Upper lobe of right lung (tissue), 1 donor: ENCODE measurements at regions not wholly inside any gene's neighbourhood (a gene's known extent, or its start where the extent isn't known, plus 50 kb on each side); places are given as distances from the start of the nearest gene placed in this dataset.

Experiments
- ATAC-seq: fragments of 200-7000 bp; cut with Tn5 transposase; one replicate; pipeline ENCODE4 v1.9.1; 2020; ENCODE audit warnings: mild to moderate bottlenecking, moderate library complexity
- DNase-seq: peaks from one replicate; pipeline ENCODE4 v3.0.0-alpha.2; 2020
- H3K27ac ChIP-seq: fragments of 200-600 bp; one replicate; pipeline ENCODE4 v1.8.0; 2022
- H3K27me3 ChIP-seq: fragments of 200-600 bp; one replicate; pipeline ENCODE4 v1.8.0; 2022; ENCODE audit warnings: mild to moderate bottlenecking
- H3K36me3 ChIP-seq: fragments of 200-600 bp; one replicate; pipeline ENCODE4 v1.8.0; 2022
- H3K4me1 ChIP-seq: fragments of 200-600 bp; one replicate; pipeline ENCODE4 v1.8.0; 2022
- H3K4me3 ChIP-seq: fragments of 200-600 bp; one replicate; pipeline ENCODE4 v1.8.0; 2022; ENCODE audit warnings: mild to moderate bottlenecking
- H3K9me3 ChIP-seq: fragments of 200-600 bp; one replicate; pipeline ENCODE4 v1.8.0; 2022
- intact Hi-C: fragments of 100-400 bp; cut with DNase I; formaldehyde crosslinking; loops from one replicate; pipeline ENCODE4 v1.11.0; 2022
- TF ChIP-seq, protein P1 (sequence below): fragments of 200-600 bp; IDR thresholded peaks from one replicate; pipeline ENCODE4 v1.8.0; 2022; ENCODE audit warnings: antibody characterized with exemption
- donor health status: DM: no; HTN: yes; CAD: no; lungs with severe emphysema.

DNA sequence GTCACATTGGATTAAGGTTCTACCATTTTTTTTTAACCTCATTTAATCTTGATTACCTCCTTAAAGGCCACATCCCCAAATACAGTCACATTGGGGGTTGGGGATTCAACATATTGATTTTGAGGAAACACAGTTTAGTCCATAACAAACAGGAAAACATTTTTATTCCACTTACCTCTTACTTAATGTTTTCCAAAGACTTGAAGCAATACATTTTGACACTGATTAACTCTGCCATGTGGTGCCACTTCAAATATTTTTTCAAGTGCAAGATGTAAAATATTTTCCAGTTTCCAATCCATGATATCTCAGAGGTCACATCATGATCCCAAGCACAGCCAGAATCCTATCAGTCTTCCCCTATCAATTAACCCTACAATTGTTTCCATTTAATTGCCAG lies 548.0 kb downstream of the CSNK1G3 start:
- TF ChIP-seq, protein P1, sequence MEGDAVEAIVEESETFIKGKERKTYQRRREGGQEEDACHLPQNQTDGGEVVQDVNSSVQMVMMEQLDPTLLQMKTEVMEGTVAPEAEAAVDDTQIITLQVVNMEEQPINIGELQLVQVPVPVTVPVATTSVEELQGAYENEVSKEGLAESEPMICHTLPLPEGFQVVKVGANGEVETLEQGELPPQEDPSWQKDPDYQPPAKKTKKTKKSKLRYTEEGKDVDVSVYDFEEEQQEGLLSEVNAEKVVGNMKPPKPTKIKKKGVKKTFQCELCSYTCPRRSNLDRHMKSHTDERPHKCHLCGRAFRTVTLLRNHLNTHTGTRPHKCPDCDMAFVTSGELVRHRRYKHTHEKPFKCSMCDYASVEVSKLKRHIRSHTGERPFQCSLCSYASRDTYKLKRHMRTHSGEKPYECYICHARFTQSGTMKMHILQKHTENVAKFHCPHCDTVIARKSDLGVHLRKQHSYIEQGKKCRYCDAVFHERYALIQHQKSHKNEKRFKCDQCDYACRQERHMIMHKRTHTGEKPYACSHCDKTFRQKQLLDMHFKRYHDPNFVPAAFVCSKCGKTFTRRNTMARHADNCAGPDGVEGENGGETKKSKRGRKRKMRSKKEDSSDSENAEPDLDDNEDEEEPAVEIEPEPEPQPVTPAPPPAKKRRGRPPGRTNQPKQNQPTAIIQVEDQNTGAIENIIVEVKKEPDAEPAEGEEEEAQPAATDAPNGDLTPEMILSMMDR: no peak
- Histone ChIP-seq H3K4me1 (peaks cover 28% of the 10 kb centered on the region), H3K9me3 (no peaks in the 10 kb centered on the region), H3K36me3 (no peaks in the 10 kb centered on the region), H3K27ac (no peak overlapping the region), H3K27me3 (no peaks in the 10 kb centered on the region), H3K4me3 (no peak overlapping the region)
- no peak for DNase-seq
- intact Hi-C loops: no loop called here
- ATAC-seq: no peak

DNA sequence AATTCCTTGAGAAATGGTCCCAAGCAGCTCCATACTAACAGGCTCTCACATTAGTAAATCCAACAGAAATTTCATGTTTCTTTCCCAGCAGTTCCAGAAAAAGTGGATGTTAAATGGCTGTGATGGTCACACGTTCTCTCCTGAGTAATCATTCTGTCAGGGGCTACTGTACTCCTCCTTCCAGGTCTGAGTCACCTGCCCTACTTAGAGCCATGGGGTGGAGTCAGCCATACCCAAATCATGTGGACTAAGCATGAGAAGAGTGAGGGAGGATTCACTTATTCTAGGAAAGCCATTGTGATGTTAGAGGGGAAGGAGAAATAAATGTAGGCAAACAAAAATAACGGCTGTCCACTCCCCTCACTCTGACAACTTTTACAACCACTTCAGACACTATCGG lies 547.2 kb downstream of the CSNK1G3 start:
- Histone ChIP-seq H3K4me3 (no peak overlapping the region), H3K36me3 (no peaks in the 10 kb centered on the region), H3K9me3 (no peaks in the 10 kb centered on the region), H3K4me1 (peaks cover 28% of the 10 kb centered on the region), H3K27ac (no peak overlapping the region), H3K27me3 (no peaks in the 10 kb centered on the region)
- TF ChIP-seq, protein P1: no peak
- DNase-seq (no peak), ATAC-seq (peak; percentile 43)
- intact Hi-C loops: no loop called here

DNA sequence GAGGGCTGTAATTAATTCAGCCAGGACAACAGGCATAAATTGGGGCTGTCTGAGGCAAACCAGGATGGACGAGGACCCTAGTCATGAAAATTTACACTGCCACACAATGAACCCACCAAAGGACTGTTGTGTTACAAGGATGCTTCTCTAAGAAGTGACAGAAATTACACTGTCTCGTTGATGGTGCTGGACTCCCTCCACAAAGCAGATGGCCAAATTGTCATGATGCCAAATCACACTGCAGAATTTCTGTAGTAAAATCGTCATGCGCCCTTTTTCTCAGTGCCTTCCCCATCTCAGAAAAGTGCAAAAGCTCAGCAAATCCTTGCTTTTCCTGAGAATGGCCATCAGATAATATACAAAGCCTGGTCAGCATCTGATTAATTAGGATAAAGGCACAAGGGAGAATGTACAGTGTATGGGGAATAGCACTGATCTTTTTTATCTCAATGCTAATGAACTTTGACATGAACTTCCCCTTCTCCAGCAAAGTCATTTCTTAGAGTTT lies 545.8 kb downstream of the CSNK1G3 start:
- peak overlapping the region; percentile 17 for H3K4me3 ChIP-seq
- ATAC-seq: no peak
- intact Hi-C loops: no loop called here

DNA sequence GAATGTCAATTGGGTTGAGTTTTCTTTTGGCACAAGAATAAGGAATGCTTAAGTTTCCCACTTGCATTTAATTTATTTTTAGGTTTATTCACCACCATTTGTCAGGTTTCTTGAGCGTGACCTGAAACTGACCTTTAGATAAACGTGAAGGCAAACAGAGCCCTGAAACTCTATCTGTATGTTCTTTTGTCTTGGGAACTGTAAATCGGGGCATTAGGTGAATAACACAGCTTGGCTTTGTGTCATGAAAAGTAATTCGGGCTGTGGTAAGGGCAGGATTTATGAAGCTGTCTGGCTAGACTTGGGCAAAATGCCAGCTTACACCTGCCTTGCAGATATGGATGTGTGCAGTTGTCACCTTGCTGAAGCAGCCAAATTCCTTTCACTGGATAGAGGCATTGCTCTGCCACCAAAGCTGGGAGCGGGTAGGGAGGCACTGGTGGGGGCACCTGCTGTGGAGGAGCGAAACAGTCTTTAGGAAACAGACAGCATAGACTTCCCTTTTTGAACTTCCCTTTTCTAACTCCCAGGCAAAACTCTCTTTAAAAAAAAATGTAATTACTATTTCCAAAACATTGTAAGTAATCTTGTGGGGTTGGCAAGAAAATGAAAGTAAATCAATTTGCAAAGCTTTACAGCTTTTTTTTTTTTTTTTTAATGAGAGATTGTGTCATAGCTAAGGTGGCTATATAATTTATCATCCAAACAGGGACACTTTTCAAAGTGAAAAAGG lies 545.2 kb downstream of the CSNK1G3 start:
- no peaks in the 10 kb centered on the region for H3K36me3 ChIP-seq
- TF ChIP-seq, protein P1: no peak
- no peaks in the 10 kb centered on the region for H3K27me3 ChIP-seq
- no peak overlapping the region for H3K27ac ChIP-seq
- ATAC-seq (peak; percentile 66), DNase-seq (peak; percentile 63)
- peak overlapping the region; percentile 17 for H3K4me3 ChIP-seq
- intact Hi-C loops: no loop called here
- H3K9me3 ChIP-seq: no peaks in the 10 kb centered on the region
- peaks cover 28% of the 10 kb centered on the region for H3K4me1 ChIP-seq

More for the DNA sequence above, 545.8 kb downstream of the CSNK1G3 start:
- H3K27me3 ChIP-seq: no peaks in the 10 kb centered on the region
- DNase-seq: no peak
- H3K4me1 ChIP-seq: peaks cover 28% of the 10 kb centered on the region
- TF ChIP-seq, protein P1: no peak
- H3K27ac ChIP-seq: no peak overlapping the region
- no peaks in the 10 kb centered on the region for H3K9me3 ChIP-seq
- H3K36me3 ChIP-seq: no peaks in the 10 kb centered on the region

DNA sequence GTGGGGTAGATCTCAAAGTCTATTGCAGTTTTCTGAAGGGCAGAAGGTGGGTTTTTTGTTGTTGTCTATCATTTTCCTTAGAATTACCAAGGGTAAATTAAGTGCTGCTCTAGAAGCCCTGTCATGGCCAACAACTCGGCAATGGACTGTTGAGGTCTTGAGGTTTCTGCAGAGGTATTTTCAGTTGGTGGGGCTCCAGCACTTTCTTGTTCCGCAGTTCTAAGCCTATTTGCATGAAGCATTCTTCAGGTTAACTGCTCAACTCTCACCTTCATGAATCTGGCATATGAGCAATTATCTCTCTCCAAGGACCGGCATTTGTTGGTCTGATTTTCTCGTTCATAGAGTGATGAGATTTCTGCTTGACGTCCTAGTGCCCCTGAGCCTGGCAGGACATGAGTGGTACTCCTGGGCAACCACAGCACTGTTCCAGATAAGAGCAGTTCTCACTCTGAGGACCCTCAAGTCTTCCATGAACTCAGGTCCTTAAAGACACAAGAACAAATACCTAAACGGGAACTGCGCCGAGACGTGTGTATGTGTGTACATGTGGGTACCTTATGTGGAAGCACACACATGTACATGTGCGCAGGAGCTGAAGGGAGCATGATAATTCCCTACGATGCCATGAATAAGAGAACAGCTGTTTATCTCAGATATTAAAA lies 544.5 kb downstream of the CSNK1G3 start:
- Histone ChIP-seq H3K9me3 (no peaks in the 10 kb centered on the region), H3K4me1 (peaks cover 28% of the 10 kb centered on the region), H3K4me3 (peak overlapping the region; percentile 17), H3K27me3 (no peaks in the 10 kb centered on the region), H3K36me3 (no peaks in the 10 kb centered on the region), H3K27ac (no peak overlapping the region)
- DNase-seq (peak; percentile 53), ATAC-seq (peak; percentile 78)
- TF ChIP-seq, protein P1: no peak
- intact Hi-C loops: no loop called here
